Liver (tissue), 3 donors: ENCODE measurements at regions not wholly inside any gene's neighbourhood (a gene's known extent, or its start where the extent isn't known, plus 50 kb on each side); places are given as distances from the start of the nearest gene placed in this dataset.
"Not testable (repeated sequence)": the region's sequence is repeated elsewhere in the genome, so short reads cannot be mapped to it uniquely, and the experiment has no call there.

Experiments used
- ATF3 ChIP-seq: IDR thresholded peaks from 2 replicates; pipeline ENCODE4 v1.6.1; 2016; ENCODE audit warnings: antibody characterized with exemption
- CTCF ChIP-seq: fragments of 150-350 bp; IDR thresholded peaks from 2 replicates; pipeline ENCODE4 v1.5.1; 2017; ENCODE audit warnings: improper control_type of control experiment, low read depth, low read length; ENCODE audit not compliant: missing input control
- FOXA1 ChIP-seq: IDR thresholded peaks from 2 replicates; pipeline ENCODE4 v1.6.1; 2016; ENCODE audit warnings: antibody characterized with exemption
- TF ChIP-seq, protein P1 (sequence below): IDR thresholded peaks from 2 replicates; pipeline ENCODE4 v1.6.1; 2016; ENCODE audit warnings: antibody characterized with exemption
- donor health status: healthy.
- donor health status: healthy.

- TF ChIP-seq, protein P1, sequence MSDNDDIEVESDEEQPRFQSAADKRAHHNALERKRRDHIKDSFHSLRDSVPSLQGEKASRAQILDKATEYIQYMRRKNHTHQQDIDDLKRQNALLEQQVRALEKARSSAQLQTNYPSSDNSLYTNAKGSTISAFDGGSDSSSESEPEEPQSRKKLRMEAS = not testable (repeated sequence)
- TF ChIP-seq CTCF, FOXA1, ATF3: not testable (repeated sequence)
These were observed 132.7 kb downstream of the ADRA2C start for GRCh38 chr4:3898928-3899327.
